GM19240 (cell line): ENCODE measurements at regions not wholly inside any gene's neighbourhood (a gene's known extent, or its start where the extent isn't known, plus 50 kb on each side); places are given as distances from the start of the nearest gene placed in this dataset.
"Not testable (repeated sequence)": the region's sequence is repeated elsewhere in the genome, so short reads cannot be mapped to it uniquely, and the experiment has no call there.

Experiments used
- DNase-seq: peaks from one replicate; pipeline ENCODE4 v3.0.0; 2011; ENCODE audit warnings: low spot score; ENCODE audit not compliant: insufficient read length

- DNase-seq, result no peak
Observed at GRCh38 chr12:124217508-124218242, 77.2 kb upstream of the RFLNA start.

- DNase-seq, result no peak
Observed at GRCh38 chr12:124218243-124218560, 76.7 kb upstream of the RFLNA start.

GRCh38 chr12:124218650-124219049 lies 76.2 kb upstream of the RFLNA start:
- not testable (repeated sequence) for DNase-seq

GRCh38 chr12:124222368-124223245 lies 72.3 kb upstream of the RFLNA start:
- no peak for DNase-seq

GRCh38 chr12:124223733-124224138 lies 71.2 kb upstream of the RFLNA start:
- DNase-seq, result not testable (repeated sequence)

- no peak for DNase-seq
Observed at GRCh38 chr12:124224535-124225110, 70.3 kb upstream of the RFLNA start.

GRCh38 chr12:124225730-124226129 lies 69.2 kb upstream of the RFLNA start:
- DNase-seq, result no peak

- no peak for DNase-seq
Observed at GRCh38 chr12:124227951-124228711, 66.8 kb upstream of the RFLNA start.

GRCh38 chr12:124229520-124229919 lies 65.4 kb upstream of the RFLNA start:
- no peak for DNase-seq

- DNase-seq, result no peak
Observed at GRCh38 chr12:124230117-124230757, 64.7 kb upstream of the RFLNA start.

- no peak for DNase-seq
Observed at GRCh38 chr12:124230789-124231188, 64.1 kb upstream of the RFLNA start.

- no peak for DNase-seq
Observed at GRCh38 chr12:124231980-124232653, 62.8 kb upstream of the RFLNA start.

GRCh38 chr12:124232654-124232987 lies 62.3 kb upstream of the RFLNA start:
- DNase-seq, result no peak

- DNase-seq, result no peak
Observed at GRCh38 chr12:124233041-124233796, 61.7 kb upstream of the RFLNA start.

- no peak for DNase-seq
Observed at GRCh38 chr12:124233846-124234640, 60.9 kb upstream of the RFLNA start.

- no peak for DNase-seq
Observed at GRCh38 chr12:124236625-124237031, 58.3 kb upstream of the RFLNA start.

GRCh38 chr12:124238886-124239285 lies 56.0 kb upstream of the RFLNA start:
- no peak for DNase-seq

- no peak for DNase-seq
Observed at GRCh38 chr12:124240493-124240892, 54.4 kb upstream of the RFLNA start.
